K562 (cell line): ENCODE measurements at regions not wholly inside any gene's neighbourhood (a gene's known extent, or its start where the extent isn't known, plus 50 kb on each side); places are given as distances from the start of the nearest gene placed in this dataset.

Source experiments
- BCL6 ChIP-seq: fragments of 250-450 bp; sonication (Bioruptor Pico); IDR thresholded peaks from 2 replicates; pipeline ENCODE4 v1.4.0; 2020
- CAMTA2 ChIP-seq: fragments of 250-450 bp; sonication (Bioruptor Pico); conservative IDR thresholded peaks from 2 replicates; pipeline ENCODE4 v1.5.1; 2022
- PYGO2 ChIP-seq: fragments of 450-650 bp; IDR thresholded peaks from 2 replicates; pipeline ENCODE4 v1.6.1; 2016; ENCODE audit warnings: mild to moderate bottlenecking, missing genetic modification characterization, moderate library complexity, missing compliant biosample characterization
- RBM14 ChIP-seq: fragments of 200-400 bp; formaldehyde crosslinking; IDR thresholded peaks from 2 replicates; pipeline ENCODE4 v1.6.1; 2018; ENCODE audit warnings: low read depth, mild to moderate bottlenecking, low read length, moderate library complexity, borderline replicate concordance; ENCODE audit not compliant: insufficient read depth
- YY1 ChIP-seq, 3 experiments: IDR thresholded peaks; 2 replicates each; pipeline ENCODE4 v1.6.1; 2011; ENCODE audit warnings: low read length in 2 of 3, mild to moderate bottlenecking in 2 of 3, moderate library complexity in 2 of 3, borderline replicate concordance in 1 of 3, control low read depth in 1 of 3, low read depth in 1 of 3; ENCODE audit not compliant: insufficient read depth in 3 of 3, insufficient replicate concordance in 2 of 3, control insufficient read depth in 1 of 3, insufficient read length in 1 of 3; ENCODE audit errors: extremely low read depth in 1 of 3
- ZNF324 ChIP-seq: fragments of 250-450 bp; sonication (Bioruptor Pico); IDR thresholded peaks from 2 replicates; pipeline ENCODE4 v1.4.0; 2020; ENCODE audit warnings: mild to moderate bottlenecking
- TF ChIP-seq, protein P1 (sequence below), 2 experiments: fragments of 450-650 bp; IDR thresholded peaks; 2 replicates each; pipeline ENCODE4 v1.6.1; 2018; ENCODE audit warnings: mild to moderate bottlenecking in 2 of 2, low read depth in 1 of 2; ENCODE audit not compliant: partially characterized antibody in 2 of 2

DNA sequence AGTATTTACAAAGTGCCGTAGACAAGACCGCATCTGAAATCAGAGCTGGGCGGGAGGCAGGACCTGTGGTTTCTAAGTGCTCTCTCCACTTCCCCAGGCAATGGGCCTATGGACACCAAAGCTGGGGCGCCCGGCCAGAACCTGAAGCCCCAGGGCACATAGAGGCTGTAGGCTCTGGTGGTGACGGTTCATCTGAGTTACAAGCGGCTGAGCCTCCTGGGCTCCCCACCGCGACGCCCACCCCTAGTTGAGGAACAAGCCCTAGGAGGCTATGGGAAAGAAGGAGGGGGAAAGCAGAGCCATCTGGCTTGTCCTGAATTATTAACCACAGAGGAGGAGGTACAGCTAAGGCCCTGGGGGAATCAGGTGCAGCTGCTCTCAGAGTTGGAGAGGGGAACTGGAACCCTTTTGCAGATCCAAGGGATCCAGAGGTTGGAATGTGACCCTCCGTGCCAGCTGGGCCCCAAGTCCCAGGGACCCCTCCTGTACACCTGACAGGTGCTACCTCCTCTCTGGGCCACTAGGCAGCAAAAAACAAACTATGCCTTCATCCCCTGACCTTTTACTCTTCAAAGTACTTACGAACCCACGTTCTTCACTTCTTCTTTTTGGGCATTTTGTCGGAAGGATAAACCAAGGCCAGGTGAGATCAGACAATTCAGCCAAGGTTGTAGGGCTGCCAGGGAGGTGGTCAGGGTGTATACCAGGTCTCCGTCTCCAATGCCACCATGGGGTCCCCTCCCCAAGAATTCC lies 77.2 kb downstream of the ARL6IP4 start (continued):
- no peak for TF ChIP-seq YY1 (IDR thresholded peaks at IDR 0.05; ENCODE audit: borderline replicate concordance in 1 of 3, control insufficient read depth in 1 of 3, extremely low read depth in 1 of 3, insufficient read depth in 3 of 3, insufficient read length in 1 of 3, insufficient replicate concordance in 2 of 3, low read depth in 1 of 3, low read length in 2 of 3)
- TF ChIP-seq, protein P1, sequence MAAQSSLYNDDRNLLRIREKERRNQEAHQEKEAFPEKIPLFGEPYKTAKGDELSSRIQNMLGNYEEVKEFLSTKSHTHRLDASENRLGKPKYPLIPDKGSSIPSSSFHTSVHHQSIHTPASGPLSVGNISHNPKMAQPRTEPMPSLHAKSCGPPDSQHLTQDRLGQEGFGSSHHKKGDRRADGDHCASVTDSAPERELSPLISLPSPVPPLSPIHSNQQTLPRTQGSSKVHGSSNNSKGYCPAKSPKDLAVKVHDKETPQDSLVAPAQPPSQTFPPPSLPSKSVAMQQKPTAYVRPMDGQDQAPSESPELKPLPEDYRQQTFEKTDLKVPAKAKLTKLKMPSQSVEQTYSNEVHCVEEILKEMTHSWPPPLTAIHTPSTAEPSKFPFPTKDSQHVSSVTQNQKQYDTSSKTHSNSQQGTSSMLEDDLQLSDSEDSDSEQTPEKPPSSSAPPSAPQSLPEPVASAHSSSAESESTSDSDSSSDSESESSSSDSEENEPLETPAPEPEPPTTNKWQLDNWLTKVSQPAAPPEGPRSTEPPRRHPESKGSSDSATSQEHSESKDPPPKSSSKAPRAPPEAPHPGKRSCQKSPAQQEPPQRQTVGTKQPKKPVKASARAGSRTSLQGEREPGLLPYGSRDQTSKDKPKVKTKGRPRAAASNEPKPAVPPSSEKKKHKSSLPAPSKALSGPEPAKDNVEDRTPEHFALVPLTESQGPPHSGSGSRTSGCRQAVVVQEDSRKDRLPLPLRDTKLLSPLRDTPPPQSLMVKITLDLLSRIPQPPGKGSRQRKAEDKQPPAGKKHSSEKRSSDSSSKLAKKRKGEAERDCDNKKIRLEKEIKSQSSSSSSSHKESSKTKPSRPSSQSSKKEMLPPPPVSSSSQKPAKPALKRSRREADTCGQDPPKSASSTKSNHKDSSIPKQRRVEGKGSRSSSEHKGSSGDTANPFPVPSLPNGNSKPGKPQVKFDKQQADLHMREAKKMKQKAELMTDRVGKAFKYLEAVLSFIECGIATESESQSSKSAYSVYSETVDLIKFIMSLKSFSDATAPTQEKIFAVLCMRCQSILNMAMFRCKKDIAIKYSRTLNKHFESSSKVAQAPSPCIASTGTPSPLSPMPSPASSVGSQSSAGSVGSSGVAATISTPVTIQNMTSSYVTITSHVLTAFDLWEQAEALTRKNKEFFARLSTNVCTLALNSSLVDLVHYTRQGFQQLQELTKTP (IDR thresholded peaks at IDR 0.05; ENCODE audit: low read depth in 1 of 2, partially characterized antibody in 2 of 2) = no peak
- TF ChIP-seq RBM14 = no peak
- no peak for TF ChIP-seq PYGO2
- no peak for TF ChIP-seq BCL6 (CRISPR knock-in tag)
- no peak for TF ChIP-seq CAMTA2 (CRISPR knock-in tag)
- no peak for TF ChIP-seq ZNF324 (CRISPR knock-in tag)
- TF ChIP-seq, all 486 proteins: peak for 0
